ENCODE measurements at regions not wholly inside any gene's neighbourhood (a gene's known extent, or its start where the extent isn't known, plus 50 kb on each side); places are given as distances from the start of the nearest gene placed in this dataset.

DNA sequence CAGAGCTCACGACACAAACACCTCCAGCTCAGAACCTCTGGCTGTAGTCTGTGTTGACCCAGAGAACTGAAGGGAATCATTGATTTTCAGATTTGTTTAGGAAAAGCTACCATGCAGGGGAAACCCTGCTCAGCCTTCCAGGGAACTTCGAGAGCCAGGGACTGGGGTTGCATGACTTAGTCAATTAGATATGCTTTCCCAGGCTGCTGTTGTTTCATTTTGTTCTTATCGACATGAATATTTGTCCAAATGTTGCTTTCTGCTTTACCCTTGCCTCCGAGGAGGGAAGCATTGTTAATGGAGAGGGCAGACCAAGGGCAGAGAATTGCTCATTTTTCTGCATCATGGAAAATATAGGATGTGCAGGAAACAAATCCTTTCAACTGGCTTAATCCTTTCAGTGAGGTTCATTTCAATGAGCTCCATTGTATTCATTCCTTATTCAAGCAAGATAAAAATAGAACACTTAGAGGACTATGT lies 82.5 kb downstream of the KLF5 start:
- TF ChIP-seq EP300 (IDR thresholded peaks at IDR 0.05) = no peak
- TF ChIP-seq, protein P1, sequence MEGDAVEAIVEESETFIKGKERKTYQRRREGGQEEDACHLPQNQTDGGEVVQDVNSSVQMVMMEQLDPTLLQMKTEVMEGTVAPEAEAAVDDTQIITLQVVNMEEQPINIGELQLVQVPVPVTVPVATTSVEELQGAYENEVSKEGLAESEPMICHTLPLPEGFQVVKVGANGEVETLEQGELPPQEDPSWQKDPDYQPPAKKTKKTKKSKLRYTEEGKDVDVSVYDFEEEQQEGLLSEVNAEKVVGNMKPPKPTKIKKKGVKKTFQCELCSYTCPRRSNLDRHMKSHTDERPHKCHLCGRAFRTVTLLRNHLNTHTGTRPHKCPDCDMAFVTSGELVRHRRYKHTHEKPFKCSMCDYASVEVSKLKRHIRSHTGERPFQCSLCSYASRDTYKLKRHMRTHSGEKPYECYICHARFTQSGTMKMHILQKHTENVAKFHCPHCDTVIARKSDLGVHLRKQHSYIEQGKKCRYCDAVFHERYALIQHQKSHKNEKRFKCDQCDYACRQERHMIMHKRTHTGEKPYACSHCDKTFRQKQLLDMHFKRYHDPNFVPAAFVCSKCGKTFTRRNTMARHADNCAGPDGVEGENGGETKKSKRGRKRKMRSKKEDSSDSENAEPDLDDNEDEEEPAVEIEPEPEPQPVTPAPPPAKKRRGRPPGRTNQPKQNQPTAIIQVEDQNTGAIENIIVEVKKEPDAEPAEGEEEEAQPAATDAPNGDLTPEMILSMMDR (IDR thresholded peaks at IDR 0.05) = no peak
